Stimulated activated CD4-positive, alpha-beta T cell treated with anti-CD3 and anti-CD28 coated beads, Interleukin-15, amount 100 ng/mL, for 24 hours (primary cell): ENCODE measurements at regions not wholly inside any gene's neighbourhood (a gene's known extent, or its start where the extent isn't known, plus 50 kb on each side); places are given as distances from the start of the nearest gene placed in this dataset.
"Not testable (repeated sequence)": the region's sequence is repeated elsewhere in the genome, so short reads cannot be mapped to it uniquely, and the experiment has no call there.

Source experiments
- DNase-seq: peaks from one replicate; pipeline ENCODE4 v3.0.0-alpha.2; 2020

DNA sequence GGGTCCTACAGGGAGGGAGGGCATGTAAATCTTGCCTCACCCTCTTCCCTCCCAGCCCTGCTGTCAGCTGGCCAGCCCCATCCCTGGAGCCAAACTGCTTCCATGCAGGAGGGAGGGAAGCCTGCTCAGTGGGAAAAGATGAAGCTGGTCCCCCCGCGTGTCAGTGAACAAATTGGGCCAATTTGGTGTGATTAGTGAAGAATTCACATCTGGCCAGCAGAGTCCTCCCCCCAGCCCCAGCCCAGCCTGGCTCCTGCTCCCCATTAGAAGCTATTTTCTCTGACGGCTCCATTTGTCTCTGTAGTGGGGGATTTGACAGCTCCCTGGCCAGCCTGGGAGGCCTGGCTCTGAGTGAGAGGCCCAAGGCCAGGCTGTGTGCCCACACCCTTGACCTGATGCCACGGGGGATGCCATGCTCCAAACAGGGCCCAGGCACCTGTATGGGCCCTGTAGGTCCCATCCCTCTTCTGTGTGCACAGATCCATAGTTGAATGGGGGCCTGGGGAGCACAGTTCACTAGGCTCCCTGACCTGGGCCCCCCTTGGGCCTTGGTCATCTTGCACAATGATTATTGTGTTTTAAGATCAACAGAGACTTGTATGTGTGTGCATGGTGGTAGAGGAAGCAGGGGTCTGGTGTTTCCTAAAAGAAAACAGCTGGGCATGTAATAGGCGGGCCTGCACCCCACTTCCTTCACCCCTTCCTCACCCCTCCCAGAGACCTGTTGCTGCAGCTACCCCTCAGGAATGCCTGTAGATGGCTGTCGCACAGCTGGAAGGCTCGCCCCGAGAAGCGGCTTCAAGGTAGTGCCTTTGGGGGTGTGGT, 50.7 kb upstream of the TAC4 start:
- DNase-seq, result no peak

DNA sequence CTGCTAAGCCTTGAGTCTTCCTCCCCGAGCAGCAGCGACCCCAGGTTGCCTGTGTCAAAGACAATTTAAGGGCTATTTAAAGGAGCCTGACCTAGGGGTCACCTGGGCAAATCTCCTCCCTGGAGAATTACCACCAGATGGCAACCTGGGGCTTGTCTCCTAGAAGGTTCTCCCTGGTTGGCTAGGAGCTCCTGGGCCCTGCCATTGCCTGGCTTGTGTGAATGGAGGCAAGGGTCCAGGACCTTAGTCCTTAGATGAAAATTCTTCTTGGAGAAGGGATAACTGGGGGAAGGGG, 51.3 kb upstream of the TAC4 start:
- DNase-seq, result no peak

DNA sequence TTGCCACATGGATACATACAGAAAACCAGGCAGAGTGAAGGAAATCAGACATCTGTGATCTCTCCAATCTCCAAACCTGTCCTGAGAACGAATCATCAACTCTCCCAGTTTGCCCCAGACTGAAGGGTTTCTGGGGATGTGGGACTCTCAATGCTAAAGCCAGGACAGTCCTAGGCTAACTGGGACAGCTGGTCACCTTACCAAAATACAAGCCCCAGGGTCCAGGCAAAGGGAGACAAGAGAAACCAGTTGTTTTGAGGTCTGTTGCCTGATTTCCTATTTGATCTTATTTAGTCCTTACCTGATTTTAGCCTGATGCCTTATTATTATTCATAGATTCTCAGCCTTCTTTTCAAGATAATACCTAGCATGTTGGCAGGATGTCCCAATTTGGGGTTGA, 51.7 kb upstream of the TAC4 start:
- DNase-seq, result no peak

DNA sequence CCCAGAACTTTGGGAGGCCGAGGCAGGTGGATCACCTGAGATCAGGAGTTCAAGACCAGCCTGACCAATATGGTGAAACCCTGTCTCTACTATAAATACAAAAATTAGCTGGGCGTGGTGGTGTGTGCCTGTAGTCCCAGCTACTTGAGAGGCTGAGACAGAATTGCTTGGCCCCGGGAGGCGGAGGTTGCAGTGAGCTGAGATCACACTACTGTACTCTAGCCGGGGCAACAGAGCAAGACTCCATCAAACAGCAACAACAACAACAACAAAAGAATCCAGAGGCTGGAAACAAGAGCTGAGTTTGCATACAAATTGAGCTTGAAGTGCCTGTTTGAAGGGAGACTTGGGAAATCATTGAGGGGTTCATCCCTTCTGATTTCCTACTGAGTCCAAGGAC, 52.9 kb upstream of the TAC4 start:
- DNase-seq, result not testable (repeated sequence)

DNA sequence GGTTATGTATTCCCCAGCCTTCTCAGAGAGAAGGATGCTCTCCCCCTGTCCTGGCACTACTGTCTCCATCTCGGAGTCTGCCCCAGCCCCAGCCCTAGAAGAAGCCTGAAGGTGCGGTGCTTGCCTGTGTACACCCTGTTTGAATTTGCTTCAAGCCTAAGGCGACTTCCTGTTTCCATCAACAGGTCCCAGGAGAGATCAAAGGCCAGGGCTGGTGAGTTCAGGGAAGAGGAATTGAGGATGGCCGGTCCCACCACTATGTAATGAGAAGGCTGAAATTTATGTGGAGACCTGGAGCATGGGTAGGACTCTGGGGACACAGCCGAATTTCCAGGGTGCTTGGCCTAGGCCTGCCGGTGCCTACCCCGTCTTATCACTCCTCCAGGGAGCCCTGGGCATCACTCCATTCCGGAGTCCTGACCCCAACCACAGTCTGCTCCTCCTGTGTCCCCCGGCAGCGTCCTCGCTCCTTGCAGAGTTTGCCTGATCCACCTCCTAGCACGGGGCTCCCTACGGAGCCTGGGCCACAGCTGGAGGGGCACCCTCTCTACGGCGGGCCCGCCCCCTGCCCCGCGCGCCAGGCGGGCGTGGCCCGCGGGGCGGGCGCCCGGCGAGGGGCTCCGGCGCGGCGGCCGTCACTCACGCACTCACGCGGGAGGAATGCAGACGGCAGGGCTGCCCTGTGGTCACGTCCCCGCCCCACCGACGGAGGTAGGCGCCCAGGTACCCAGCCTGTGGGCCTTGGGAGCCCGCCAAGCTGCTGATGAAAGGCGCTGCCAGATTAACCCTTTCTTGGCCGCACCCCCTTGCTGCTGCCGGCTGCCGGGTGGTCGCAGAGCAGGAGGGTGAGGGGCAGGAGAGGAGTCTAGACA, 53.8 kb upstream of the TAC4 start:
- DNase-seq, result no peak

DNA sequence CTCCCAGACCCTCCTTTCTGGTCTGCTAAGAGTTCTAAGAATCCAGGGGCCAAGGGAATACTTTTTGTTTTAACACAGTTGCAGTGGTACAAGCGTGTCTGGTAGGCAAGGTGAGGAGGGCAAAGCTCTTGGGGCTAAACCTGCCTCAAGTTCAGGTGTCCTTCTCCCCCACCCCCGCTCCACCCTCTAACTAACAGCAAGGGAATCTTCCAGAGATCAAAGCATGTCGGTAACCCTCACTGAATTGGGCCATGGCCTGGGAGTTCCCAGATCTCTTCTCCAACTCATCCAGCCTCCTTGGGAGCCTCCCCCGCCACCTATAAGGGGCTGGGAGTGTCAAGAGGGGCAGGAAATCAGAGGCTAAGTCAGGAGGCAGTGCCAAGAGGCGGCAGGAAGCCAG, 55.7 kb upstream of the TAC4 start:
- no peak for DNase-seq

DNA sequence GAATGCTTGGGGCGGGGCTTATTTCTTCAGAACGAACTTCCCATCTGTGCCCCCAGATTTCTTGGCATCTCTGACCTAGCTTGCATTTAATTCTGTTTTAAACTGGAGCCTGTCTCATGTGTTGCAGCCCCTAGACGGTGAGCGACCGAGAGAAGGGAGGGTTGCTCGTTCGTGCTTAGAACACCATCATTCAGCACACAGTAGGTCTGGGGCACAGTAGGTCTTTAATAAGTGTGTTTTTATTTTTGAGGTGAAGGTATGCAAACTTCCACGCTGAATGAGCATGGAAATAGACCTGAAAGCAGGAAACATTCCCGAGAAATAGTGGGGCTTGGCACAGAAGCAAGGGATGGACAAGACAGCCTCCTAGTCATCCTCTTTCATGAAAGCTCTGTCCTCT, 57.0 kb upstream of the TAC4 start:
- DNase-seq, result no peak

DNA sequence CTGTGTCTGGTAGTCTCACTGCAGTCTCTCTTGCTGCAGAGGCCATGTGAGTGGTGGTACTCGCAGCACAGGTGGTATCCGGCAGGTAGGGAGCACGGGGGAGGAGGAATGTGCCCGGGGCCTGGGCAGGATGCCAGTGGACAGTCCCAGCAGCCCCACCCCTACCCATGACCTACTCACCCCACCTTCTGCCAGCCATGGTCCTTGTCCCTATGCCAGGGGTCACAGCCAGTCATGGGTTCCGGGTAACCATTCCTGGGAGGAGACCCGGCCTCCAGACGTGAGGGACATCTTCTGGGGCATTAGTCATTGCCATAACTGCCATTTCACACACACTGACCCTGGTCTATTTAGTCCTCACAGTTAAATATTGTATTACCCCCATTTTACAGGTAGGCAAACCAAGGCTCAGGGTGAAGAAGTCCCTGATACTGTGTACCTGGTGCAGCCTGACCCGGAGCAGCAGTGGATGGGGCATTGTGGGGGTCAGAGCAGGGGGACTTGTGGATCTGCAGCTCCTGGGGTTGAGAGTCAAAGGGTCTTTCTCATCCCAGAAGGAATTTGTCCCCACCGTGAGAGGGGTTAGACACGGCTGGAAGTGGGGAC, 58.8 kb upstream of the TAC4 start:
- no peak for DNase-seq

DNA sequence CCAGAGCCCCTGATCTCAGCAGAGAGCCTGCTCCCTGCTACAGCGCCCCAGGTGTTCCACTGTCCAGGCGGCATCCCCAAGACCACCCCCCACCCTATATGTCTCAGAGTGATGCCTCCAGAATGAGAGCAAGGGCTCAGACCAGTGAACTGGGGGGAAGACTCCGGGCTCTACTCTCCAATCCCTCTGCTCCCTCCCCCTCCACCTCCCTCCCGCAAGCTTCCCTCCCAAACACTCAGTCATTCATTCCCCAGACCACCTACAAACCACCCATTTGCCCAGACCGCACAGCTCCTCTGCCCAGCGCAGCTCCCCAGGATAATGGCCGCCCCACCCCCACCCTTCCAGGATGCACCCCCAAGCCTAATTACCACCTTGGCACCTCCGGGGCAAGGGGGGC, 59.4 kb upstream of the TAC4 start:
- DNase-seq, result no peak

DNA sequence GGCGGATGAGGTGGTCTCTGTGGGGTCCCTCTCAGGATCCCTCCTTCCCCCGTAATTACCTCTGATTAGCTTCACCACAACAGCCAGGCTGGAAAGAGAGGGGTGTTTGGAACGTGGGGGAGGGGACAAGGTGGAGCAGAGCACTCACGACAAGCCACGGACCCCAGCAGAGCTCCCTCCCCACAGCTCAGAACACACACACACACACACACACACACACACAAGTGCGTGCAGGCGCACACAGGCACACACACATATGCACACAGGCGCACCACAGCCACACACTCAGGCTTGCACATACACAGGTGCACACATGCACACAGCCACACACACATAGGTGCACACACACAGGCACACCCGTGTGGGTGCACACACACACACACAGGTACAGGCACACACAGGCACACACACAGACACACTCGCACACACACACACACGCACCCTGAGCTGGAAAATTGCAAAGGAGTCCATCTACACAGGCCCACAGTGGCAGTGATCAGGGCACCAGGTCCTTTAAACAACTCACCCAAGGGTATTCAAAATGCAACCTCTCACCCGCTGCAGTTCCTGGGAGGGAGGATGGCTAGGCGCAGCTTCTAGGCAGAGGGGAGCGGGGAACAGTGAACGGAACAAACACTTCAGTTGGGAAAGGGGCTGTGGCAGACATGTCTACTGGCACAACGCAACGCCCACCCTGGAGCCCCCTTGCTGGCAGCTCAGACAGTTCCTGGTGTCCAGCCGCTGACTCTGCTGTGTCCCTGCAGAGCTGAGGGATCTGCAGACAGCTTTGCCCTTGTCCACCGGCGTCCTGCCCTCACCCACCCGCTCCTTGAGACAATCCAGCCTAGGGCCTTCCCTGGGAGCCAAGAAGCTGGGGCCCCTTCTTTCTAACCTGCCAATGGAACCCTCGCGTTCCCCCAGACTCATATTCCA, 59.9 kb upstream of the DLX4 start:
- no peak for DNase-seq

DNA sequence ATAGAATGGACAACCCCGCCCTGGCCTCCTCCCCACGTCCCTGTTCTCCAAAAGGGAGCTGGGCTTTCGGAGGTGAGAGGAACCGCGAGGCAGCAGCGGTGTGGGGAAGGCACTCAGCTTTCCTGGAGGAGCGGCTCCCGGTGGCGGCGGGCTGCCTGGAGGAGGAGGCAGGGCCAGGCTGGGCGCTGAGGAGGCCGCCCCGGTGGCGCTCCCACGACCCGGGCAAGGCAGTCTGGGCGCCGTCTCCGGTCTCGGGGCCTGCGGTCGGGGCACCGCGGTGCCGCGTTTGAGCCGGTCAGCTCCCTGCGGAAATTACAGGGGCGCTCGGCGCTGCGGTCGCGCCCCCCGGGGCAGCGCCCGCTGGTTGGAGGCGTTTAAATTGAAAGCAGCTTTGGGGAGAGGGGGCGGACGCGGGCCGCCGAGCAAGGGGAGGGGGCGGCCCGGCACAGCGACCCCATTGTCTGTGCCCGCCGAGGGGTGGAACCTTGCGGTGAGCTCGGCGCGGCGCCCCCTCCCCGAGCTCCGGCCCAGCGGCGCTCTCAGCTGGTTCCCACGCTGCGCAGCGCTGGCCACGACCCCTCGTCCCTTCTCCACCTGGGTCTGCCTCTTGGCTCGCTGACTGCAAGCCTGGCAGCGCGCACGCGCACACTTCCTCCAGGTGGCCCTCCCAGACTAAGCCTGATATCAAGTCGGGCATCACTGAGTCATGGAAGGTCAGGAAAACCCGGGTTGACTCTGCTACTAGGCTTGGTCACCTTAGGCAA, 58.7 kb upstream of the DLX4 start:
- DNase-seq, result peak; percentile 62

DNA sequence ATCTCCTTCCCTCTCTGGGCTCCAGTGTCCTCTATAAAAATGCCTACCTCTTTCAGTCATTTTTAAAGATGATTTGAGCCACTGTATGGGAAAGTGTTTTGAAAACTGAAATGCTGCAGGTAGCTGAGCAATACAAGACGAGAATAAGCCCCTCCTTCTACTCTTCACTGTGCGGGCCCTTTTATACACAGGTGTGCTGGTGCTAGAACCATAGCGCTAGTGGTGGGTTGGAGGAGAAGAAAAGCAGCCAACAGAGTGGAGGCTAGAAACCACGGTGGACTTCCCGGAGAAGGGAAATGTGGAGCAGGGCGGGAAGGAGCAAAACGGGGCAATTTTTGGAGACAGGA, 58.2 kb upstream of the DLX4 start:
- DNase-seq, result no peak

DNA sequence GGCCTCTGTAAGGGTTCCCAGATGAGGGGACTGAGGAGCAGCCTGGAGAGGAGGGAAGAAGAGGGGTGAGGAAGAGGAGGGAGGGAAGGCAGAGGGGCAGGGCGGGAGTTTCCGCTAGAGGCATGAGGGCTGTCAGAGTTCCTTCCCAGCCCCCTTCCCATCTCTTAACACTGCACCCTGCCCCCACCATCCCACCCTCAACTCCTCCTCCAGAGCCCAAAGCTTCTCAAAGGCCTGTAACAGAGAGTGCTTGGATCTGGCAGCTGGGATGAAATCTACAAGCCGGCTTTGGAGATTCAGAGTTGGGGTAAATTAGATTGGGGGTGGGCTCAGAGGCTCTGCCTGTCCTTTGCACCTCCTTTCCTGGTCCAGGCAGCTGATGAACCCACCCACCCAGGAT, 57.3 kb upstream of the DLX4 start:
- no peak for DNase-seq

DNA sequence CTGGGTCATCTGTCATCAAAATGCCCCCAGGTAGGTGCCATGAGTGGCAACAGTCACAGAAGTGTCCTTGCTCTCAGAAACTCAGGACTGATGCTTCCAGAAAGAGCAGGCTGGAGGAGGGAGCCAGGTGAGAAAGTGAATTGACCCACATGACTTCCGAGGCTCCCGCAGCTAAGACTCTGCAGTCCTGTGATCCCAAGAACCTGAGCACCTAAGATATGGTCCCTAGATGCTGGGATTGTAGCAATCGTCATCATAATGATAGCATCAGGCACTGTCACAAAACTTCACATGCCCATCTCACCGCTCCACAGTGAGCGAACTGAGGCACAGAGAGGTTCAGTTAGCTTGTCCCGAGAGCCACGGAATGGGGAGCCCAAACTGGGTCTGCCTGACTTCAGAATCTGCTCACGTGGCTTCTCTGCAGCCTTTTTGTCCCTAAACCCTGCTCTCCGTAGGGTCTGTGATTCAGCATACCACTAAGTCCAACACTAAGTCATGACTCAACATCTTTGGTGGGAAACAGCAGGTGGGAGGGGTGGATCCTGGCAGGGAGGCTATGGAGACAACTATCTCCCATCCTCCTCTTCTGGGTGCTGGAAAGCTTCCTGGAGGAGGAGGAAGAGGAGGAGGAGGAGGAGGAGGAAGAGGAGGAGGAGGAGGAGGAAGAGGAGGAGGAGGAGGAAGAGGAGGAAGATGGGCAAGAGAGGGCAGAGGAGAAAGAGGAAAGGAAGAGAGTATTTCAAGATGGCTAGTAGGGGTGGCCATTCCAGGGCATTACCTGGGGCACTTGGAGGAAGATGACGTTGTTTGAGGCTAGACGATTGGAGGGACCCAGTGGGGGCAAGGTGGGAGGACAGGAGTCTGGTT, 55.5 kb upstream of the DLX4 start:
- no peak for DNase-seq

DNA sequence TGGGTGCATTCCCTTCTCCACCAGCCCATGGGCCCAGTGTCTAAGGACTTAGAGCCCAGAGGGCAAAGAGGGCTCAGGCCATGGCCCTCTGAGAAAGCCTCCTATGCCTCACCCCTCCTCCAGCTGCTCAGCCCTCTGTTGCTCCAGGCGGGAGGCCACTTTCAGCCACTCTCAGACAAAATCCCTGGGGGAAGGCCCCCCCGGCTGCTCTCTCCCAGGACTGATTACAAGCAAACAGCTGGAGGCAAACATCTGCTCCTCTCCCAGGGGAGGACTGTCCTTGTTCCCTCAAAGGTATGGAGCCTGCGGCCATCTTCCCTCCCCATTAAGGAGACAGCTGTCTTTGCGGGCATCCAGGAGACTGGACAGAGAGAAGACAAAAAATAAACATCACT, 54.9 kb upstream of the DLX4 start:
- no peak for DNase-seq

DNA sequence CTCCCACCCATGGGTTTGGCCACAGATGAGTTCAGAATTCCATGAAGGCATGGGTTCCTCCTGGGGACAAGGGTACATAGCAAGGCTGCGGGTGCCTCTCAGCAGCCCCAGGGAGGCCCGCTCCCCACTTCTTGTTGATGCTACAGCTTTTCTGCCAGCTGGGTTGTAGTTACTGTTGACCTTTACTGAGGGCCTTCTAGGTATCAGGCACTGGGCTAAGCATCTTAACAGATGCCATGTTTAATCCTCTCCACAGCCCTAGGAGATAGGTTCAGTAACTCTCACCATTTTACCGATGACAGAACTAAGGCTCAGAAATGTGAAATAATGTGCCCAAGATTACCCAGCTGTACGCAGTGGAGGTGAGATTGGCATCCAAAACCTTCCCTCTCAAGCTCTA, 54.3 kb upstream of the DLX4 start:
- DNase-seq, result no peak

DNA sequence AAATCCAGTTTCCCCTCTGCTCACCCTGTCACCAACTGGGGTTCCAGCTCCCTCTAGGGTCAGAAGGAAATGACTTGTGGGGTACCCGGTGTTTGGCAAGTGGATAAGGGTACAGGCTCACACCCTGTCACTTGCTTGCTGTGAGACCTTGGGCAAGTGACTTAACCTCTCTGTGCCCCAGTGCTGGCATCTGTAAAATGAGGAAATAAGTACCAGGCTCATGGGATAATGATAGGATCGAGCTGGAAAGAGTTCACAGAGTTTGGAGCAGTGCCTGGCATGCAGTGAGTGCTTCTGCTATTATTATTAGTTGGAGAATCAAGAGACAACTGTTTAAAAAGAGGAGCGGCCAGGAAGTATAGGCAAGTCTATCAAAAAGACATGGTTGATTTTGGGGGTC, 53.7 kb upstream of the DLX4 start:
- DNase-seq, result no peak

DNA sequence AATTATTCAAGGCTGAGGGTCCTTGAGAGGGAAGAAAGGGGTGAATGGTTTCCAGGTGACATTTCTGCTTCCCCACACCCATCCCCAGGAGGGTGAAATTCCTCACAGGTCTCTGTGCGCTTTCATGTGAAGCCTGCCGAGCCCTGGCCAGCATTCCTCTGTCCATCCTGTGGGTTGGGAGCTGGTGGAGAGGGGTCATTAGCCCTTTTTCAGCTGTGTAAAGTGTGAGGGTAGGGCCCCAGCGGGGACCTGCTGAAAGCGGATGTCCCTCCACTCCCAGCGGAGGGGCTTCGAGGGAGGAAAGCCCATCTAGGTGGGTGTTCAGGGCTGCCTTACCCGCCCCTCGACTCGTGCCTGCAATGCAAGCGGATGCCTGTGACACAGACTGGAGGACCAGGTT, 53.3 kb upstream of the DLX4 start:
- DNase-seq, result no peak

DNA sequence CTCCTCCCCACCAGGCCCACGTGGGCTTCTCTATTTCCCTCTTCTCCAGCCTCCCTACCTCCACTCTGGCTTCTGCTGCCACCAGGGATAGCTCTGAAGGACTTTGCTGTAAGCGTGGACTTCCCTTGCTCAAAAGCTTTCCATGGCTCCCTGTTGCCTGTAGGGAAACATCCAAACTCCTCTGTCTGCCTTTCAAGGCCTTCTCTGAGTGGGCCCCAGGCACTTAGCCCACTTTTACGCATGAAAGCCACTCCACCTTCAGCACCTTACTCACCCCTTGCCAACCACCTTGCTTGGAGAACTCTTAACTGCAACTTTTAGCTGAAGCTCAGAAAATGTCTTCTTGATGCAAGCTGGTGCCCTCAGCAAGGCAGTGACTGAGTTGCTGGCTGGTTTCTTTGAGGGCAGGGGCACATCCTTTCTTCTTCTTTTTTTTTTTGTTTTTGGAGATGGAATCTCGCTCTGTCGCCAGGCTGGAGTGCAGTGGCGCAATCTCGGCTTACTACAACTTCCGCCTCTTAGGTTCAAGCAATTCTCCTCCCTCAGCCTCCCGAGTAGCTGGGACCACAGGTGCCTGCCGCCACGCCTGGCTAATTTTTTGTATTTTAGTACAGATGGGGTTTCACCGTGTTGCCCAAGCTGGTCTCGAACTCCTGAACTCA, 52.0 kb upstream of the DLX4 start:
- DNase-seq, result no peak

DNA sequence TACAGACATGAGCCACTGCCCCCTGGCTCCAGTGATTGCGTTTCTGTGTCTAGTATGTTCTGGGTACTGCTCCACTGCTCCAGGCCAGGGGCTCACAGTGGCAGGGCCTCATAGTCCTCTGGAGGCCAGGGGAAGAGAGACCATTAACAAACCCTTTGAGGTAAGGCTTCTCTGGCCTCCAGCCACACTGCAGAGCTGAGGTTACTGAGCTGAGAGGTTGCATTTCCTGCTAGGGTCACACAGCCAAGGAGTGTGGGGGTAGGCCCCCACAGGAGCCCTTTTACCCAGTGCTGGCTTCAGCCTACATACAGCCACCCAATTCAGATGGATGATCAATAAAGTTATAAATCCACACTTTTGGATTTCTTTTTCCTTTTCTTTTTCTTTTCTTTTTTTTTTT, 50.4 kb upstream of the DLX4 start:
- no peak for DNase-seq
